Kidney epithelial cell (primary cell): ENCODE measurements at regions not wholly inside any gene's neighbourhood (a gene's known extent, or its start where the extent isn't known, plus 50 kb on each side); places are given as distances from the start of the nearest gene placed in this dataset.

Experiments
- DNase-seq: peaks from one replicate; pipeline ENCODE4 v3.0.0-alpha.2; 2010; ENCODE audit warnings: low read depth
- H3K27me3 ChIP-seq: 2 replicates; pipeline ENCODE4 v1.6.0; 2011; ENCODE audit warnings: low read length; ENCODE audit not compliant: control insufficient read depth, insufficient read depth
- H3K36me3 ChIP-seq: 2 replicates; pipeline ENCODE4 v1.5.1; 2011; ENCODE audit warnings: low read length; ENCODE audit not compliant: control insufficient read depth, insufficient read depth
- H3K4me3 ChIP-seq: 2 replicates; pipeline ENCODE4 v1.5.1; 2011; ENCODE audit warnings: low read depth, mild to moderate bottlenecking, control low read depth, low read length
- CTCF ChIP-seq: IDR thresholded peaks from 2 replicates; pipeline ENCODE4 v1.5.1; 2011; ENCODE audit warnings: mild to moderate bottlenecking, moderate library complexity, low read length, control low read depth, inconsistent platforms; ENCODE audit not compliant: insufficient read depth, poor library complexity, severe bottlenecking

- Histone ChIP-seq H3K4me3 (no peak overlapping the region), H3K36me3 (no peaks in the 10 kb centered on the region), H3K27me3 (no peaks in the 10 kb centered on the region)
- DNase-seq = no peak
- no peak for TF ChIP-seq CTCF
These were observed 524.8 kb downstream of the TUSC7 start for GRCh38 chr3:117234331-117234730.

GRCh38 chr3:117235304-117235703, 525.7 kb downstream of the TUSC7 start:
- H3K36me3 ChIP-seq = no peaks in the 10 kb centered on the region
- no peak for TF ChIP-seq CTCF
- DNase-seq = no peak
- H3K4me3 ChIP-seq = no peak overlapping the region
- H3K27me3 ChIP-seq = no peaks in the 10 kb centered on the region

- H3K4me3 ChIP-seq = no peak overlapping the region
- no peaks in the 10 kb centered on the region for H3K27me3 ChIP-seq
- no peaks in the 10 kb centered on the region for H3K36me3 ChIP-seq
- DNase-seq = no peak
- TF ChIP-seq CTCF = no peak
These were observed 529.2 kb downstream of the TUSC7 start for GRCh38 chr3:117238806-117239205.

- no peak overlapping the region for H3K4me3 ChIP-seq
- no peak for DNase-seq
- H3K36me3 ChIP-seq = no peaks in the 10 kb centered on the region
- H3K27me3 ChIP-seq = no peaks in the 10 kb centered on the region
- no peak for TF ChIP-seq CTCF
These were observed 534.1 kb downstream of the TUSC7 start for GRCh38 chr3:117243657-117244056.

GRCh38 chr3:117246771-117247555, 537.4 kb downstream of the TUSC7 start:
- Histone ChIP-seq H3K27me3 (no peaks in the 10 kb centered on the region), H3K36me3 (no peaks in the 10 kb centered on the region), H3K4me3 (no peak overlapping the region)
- no peak for TF ChIP-seq CTCF
- DNase-seq = no peak

- DNase-seq = no peak
- no peak for TF ChIP-seq CTCF
- no peak overlapping the region for H3K4me3 ChIP-seq
- H3K27me3 ChIP-seq = no peaks in the 10 kb centered on the region
- no peaks in the 10 kb centered on the region for H3K36me3 ChIP-seq
These were observed 538.6 kb downstream of the TUSC7 start for GRCh38 chr3:117248153-117248552.
